Neural cell (in vitro differentiated cells): ENCODE measurements at regions not wholly inside any gene's neighbourhood (a gene's known extent, or its start where the extent isn't known, plus 50 kb on each side); places are given as distances from the start of the nearest gene placed in this dataset.

Experiments used
- CTCF ChIP-seq: fragments of 450-650 bp; IDR thresholded peaks from 2 replicates; pipeline ENCODE4 v1.5.1; 2014; ENCODE audit warnings: antibody characterized with exemption, mild to moderate bottlenecking, moderate library complexity; ENCODE audit not compliant: poor library complexity, severe bottlenecking
- EP300 ChIP-seq: fragments of 450-650 bp; conservative IDR thresholded peaks from 2 replicates; pipeline ENCODE4 v1.6.1; 2014; ENCODE audit warnings: antibody characterized with exemption, mild to moderate bottlenecking, moderate library complexity; ENCODE audit not compliant: poor library complexity, severe bottlenecking
- MXI1 ChIP-seq: fragments of 450-650 bp; conservative IDR thresholded peaks from 2 replicates; pipeline ENCODE4 v1.6.1; 2014; ENCODE audit warnings: antibody characterized with exemption, mild to moderate bottlenecking; ENCODE audit not compliant: poor library complexity, severe bottlenecking
- TAF1 ChIP-seq: IDR thresholded peaks from 2 replicates; pipeline ENCODE4 v1.6.1; 2012; ENCODE audit warnings: low read depth

GRCh38 chr5:120092649-120093048 is 371.5 kb upstream of the PRR16 start:
- TF ChIP-seq CTCF: no peak
- no peak for TF ChIP-seq EP300
- TF ChIP-seq MXI1: no peak
- TF ChIP-seq TAF1: no peak
